HCT116 (cell line): ENCODE measurements at regions not wholly inside any gene's neighbourhood (a gene's known extent, or its start where the extent isn't known, plus 50 kb on each side); places are given as distances from the start of the nearest gene placed in this dataset.

ENCODE experiments used
- ATAC-seq: fragments of 200-7000 bp; cut with Tn5 transposase; 2 replicates; pipeline ENCODE4 v1.9.1; 2020; ENCODE audit warnings: mild to moderate bottlenecking, moderate library complexity
- BruUV-seq: library from RNA; stranded (reverse); fragments of 400-500 nt; replicated peaks from 2 replicates; lab custom pipeline; 2021; lab: Mats Ljungman, UMichigan
- CTCF ChIA-PET: fragments of 300-600 bp; sonication (Branson Sonifier 250); formaldehyde crosslinking; loops from one replicate; lab custom pipeline; 2021; ENCODE audit warnings: antibody characterized with exemption; lab: Charles Lee
- POLR2A ChIA-PET: fragments of 300-600, 350-600 bp; sonication (Branson Sonifier 250); formaldehyde crosslinking; loops from one replicate; lab custom pipeline; 2021; ENCODE audit warnings: antibody characterized with exemption; lab: Charles Lee
- RAD21 ChIA-PET, 2 experiments: fragments of 300-600 bp; sonication (Branson Sonifier 250); formaldehyde crosslinking; loops; one replicate each; lab custom pipeline; 2023; ENCODE audit warnings: low total read pairs in 2 of 2; ENCODE audit not compliant: uncharacterized antibody in 2 of 2, unreplicated experiment in 2 of 2, low non-redundant PET in 1 of 2; lab: Charles Lee
- DNase-seq: peaks from one replicate; pipeline ENCODE4 v3.0.0-alpha.2; 2010; ENCODE audit warnings: low read depth, low spot score
- H2AFZ ChIP-seq: fragments of 200-600 bp; shearing (Covaris generic), sonication (generic); 2 replicates; pipeline ENCODE4 v1.6.1; 2017; ENCODE audit warnings: low read depth, mixed run types, mixed read lengths, antibody characterized with exemption, low read length; ENCODE audit not compliant: poor library complexity, severe bottlenecking
- H3K27ac ChIP-seq: 2 replicates; pipeline ENCODE4 v1.5.1; 2012; ENCODE audit warnings: low read depth, low read length
- H3K27me3 ChIP-seq: fragments of 200-600 bp; sonication (generic); 2 replicates; pipeline ENCODE4 v1.6.1; 2016; ENCODE audit warnings: mixed run types, low read length, mixed read lengths; ENCODE audit not compliant: insufficient read depth
- H3K36me3 ChIP-seq, 2 experiments: fragments of 200-500 bp in 1 of 2; fragments of 200-600 bp in 1 of 2; sonication (Bioruptor generic) in 1 of 2; sonication (generic) in 1 of 2; 2 replicates each; pipeline versions ENCODE4 v1.5.1 to v1.6.1; 2014 to 2016; ENCODE audit warnings: low read length in 2 of 2, inconsistent platforms in 1 of 2, mixed read lengths in 1 of 2, mixed run types in 1 of 2; ENCODE audit not compliant: insufficient read depth in 2 of 2, control insufficient read depth in 1 of 2
- H3K4me1 ChIP-seq, 2 experiments: fragments of 200-600 bp in 1 of 2; sonication (generic) in 1 of 2; 2 replicates each; pipeline versions ENCODE4 v1.5.1 to v1.6.1; 2012 to 2017; ENCODE audit warnings: low read length in 2 of 2, inconsistent platforms in 1 of 2, mild to moderate bottlenecking in 1 of 2, mixed read lengths in 1 of 2, mixed run types in 1 of 2, moderate library complexity in 1 of 2; ENCODE audit not compliant: insufficient read depth in 2 of 2, control insufficient read depth in 1 of 2
- H3K4me2 ChIP-seq: fragments of 200-600 bp; sonication (generic); 2 replicates; pipeline ENCODE4 v1.6.1; 2017; ENCODE audit warnings: mixed run types, low read length, mixed read lengths
- H3K4me3 ChIP-seq, 2 experiments: fragments of 200-600 bp in 1 of 2; sonication (generic) in 1 of 2; replicated peaks in 1 of 2; 2 replicates each; pipeline ENCODE4 v1.5.1; 2011 to 2016; ENCODE audit warnings: low read length in 2 of 2, control low read depth in 1 of 2, low read depth in 1 of 2, mild to moderate bottlenecking in 1 of 2, mixed read lengths in 1 of 2, mixed run types in 1 of 2
- H3K79me2 ChIP-seq: fragments of 200-600 bp; sonication (generic); 2 replicates; pipeline ENCODE4 v1.6.1; 2017; ENCODE audit warnings: mild to moderate bottlenecking, mixed run types, low read length, moderate library complexity, mixed read lengths; ENCODE audit not compliant: insufficient read depth
- H3K9ac ChIP-seq: fragments of 200-600 bp; sonication (generic); 2 replicates; pipeline ENCODE4 v1.6.1; 2016; ENCODE audit warnings: low read length, mixed read lengths
- H3K9me2 ChIP-seq: fragments of 200-600 bp; sonication (generic), shearing (Covaris generic); 2 replicates; pipeline ENCODE4 v1.6.1; 2017; ENCODE audit warnings: mixed run types, mild to moderate bottlenecking, moderate library complexity; ENCODE audit not compliant: insufficient read depth
- H3K9me3 ChIP-seq, 2 experiments: fragments of 200-500 bp in 1 of 2; fragments of 200-600 bp in 1 of 2; sonication (Bioruptor generic) in 1 of 2; sonication (generic) in 1 of 2; 2 replicates each; pipeline ENCODE4 v1.6.1; 2014 to 2017; ENCODE audit warnings: low read length in 2 of 2, mixed read lengths in 2 of 2, inconsistent platforms in 1 of 2, low read depth in 1 of 2, mild to moderate bottlenecking in 1 of 2, mixed run types in 1 of 2, moderate library complexity in 1 of 2; ENCODE audit not compliant: control insufficient read depth in 1 of 2, insufficient read depth in 1 of 2
- H4K20me1 ChIP-seq: fragments of 200-600 bp; sonication (generic), shearing (Covaris generic); 2 replicates; pipeline ENCODE4 v1.6.1; 2017; ENCODE audit warnings: mixed run types, mild to moderate bottlenecking, moderate library complexity; ENCODE audit not compliant: insufficient read depth
- CTCF ChIP-seq, 3 experiments: fragments of 200-600 bp in 1 of 3; sonication (generic) in 1 of 3; IDR thresholded peaks in 2 of 3; conservative IDR thresholded peaks in 1 of 3; 2 replicates each; pipeline ENCODE4 v1.5.1; 2012 to 2017; ENCODE audit warnings: low read depth in 2 of 3, low read length in 2 of 3, antibody characterized with exemption in 1 of 3, borderline replicate concordance in 1 of 3, control low read depth in 1 of 3, mild to moderate bottlenecking in 1 of 3, mixed read lengths in 1 of 3, mixed run types in 1 of 3, moderate library complexity in 1 of 3; ENCODE audit not compliant: insufficient read depth in 1 of 3
- ELF1 ChIP-seq: IDR thresholded peaks from 2 replicates; pipeline ENCODE4 v1.6.1; 2012; ENCODE audit warnings: low read depth, borderline replicate concordance
- EZH2 ChIP-seq: fragments of 200-600 bp; sonication (generic); IDR thresholded peaks from 2 replicates; pipeline ENCODE4 v1.6.1; 2017; ENCODE audit warnings: antibody characterized with exemption, mixed run types
- JUND ChIP-seq: IDR thresholded peaks from 2 replicates; pipeline ENCODE4 v1.6.1; 2012
- POLR2A ChIP-seq: IDR thresholded peaks from 2 replicates; pipeline ENCODE4 v1.7.0; 2011; ENCODE audit warnings: borderline replicate concordance; ENCODE audit not compliant: insufficient read depth, insufficient read length; ENCODE audit errors: extremely low read depth
- POLR2AphosphoS5 ChIP-seq: IDR thresholded peaks from 2 replicates; pipeline ENCODE4 v1.6.1; 2011; ENCODE audit warnings: mild to moderate bottlenecking, low read depth, low read length, moderate library complexity
- RAD21 ChIP-seq: IDR thresholded peaks from 2 replicates; pipeline ENCODE4 v1.6.1; 2012; ENCODE audit warnings: low read depth, mild to moderate bottlenecking
- SIN3A ChIP-seq: IDR thresholded peaks from 2 replicates; pipeline ENCODE4 v1.6.1; 2012; ENCODE audit warnings: low read depth
- SP1 ChIP-seq: IDR thresholded peaks from 2 replicates; pipeline ENCODE4 v1.6.1; 2012; ENCODE audit warnings: low read depth
- TCF7L2 ChIP-seq: IDR thresholded peaks from 2 replicates; pipeline ENCODE4 v1.7.0; 2011; ENCODE audit warnings: borderline replicate concordance, inconsistent platforms; ENCODE audit not compliant: insufficient read depth, insufficient read length; ENCODE audit errors: extremely low read depth
- YY1 ChIP-seq: IDR thresholded peaks from 2 replicates; pipeline ENCODE4 v1.6.1; 2011; ENCODE audit warnings: low read length, low read depth, moderate library complexity, mild to moderate bottlenecking; ENCODE audit not compliant: insufficient replicate concordance; ENCODE audit errors: extremely low read depth
- ZFX ChIP-seq: fragments of 450-650 bp; IDR thresholded peaks from 2 replicates; pipeline ENCODE4 v1.6.1; 2017
- ZNF274 ChIP-seq: fragments of 200-500 bp; sonication (Bioruptor generic); IDR thresholded peaks from 2 replicates; pipeline ENCODE4 v1.6.1; 2014; ENCODE audit warnings: mild to moderate bottlenecking, low read depth, low read length, inconsistent platforms
- intact Hi-C: fragments of 100-400 bp; cut with micrococcal nuclease; formaldehyde crosslinking; loops from 2 replicates; pipeline ENCODE4 v1.10.0; 2022
- TF ChIP-seq, protein P1 (sequence below): IDR thresholded peaks from 2 replicates; pipeline ENCODE4 v1.6.1; 2012
- TF ChIP-seq, protein P2 (sequence below): IDR thresholded peaks from 2 replicates; pipeline ENCODE4 v1.6.1; 2012

GRCh38 chr1:188826800-188827199, 1650.9 kb downstream of the BRINP3 start:
- intact Hi-C loops = no loop called here
- no TSS peak for BruUV-seq
- no peaks in the 10 kb centered on the region for H3K36me3 ChIP-seq
- H3K9me2 ChIP-seq = no peaks in the 10 kb centered on the region; the same call in 1 of the 2 replicates
- no peaks in the 10 kb centered on the region for H3K4me1 ChIP-seq
- H3K79me2 ChIP-seq = no peaks in the 10 kb centered on the region
- DNase-seq (no peak), ATAC-seq (no peak)
- TF ChIP-seq TCF7L2 (no peak), EZH2 (no peak), CTCF (IDR thresholded peaks at IDR 0.05 in 2 of 3, conservative IDR thresholded peaks at IDR 0.05 in 1 of 3; ENCODE audit: borderline replicate concordance in 1 of 3, insufficient read depth in 1 of 3, low read depth in 2 of 3, low read length in 2 of 3) (no peak)
- TF ChIP-seq, protein P1, sequence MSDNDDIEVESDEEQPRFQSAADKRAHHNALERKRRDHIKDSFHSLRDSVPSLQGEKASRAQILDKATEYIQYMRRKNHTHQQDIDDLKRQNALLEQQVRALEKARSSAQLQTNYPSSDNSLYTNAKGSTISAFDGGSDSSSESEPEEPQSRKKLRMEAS = no peak
- TF ChIP-seq, protein P2, sequence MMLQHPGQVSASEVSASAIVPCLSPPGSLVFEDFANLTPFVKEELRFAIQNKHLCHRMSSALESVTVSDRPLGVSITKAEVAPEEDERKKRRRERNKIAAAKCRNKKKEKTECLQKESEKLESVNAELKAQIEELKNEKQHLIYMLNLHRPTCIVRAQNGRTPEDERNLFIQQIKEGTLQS = no peak
- ChIA-PET CTCF (no interaction called here), POLR2A (no interaction called here), RAD21 (no interaction called here)
- H3K4me2 ChIP-seq = no peak overlapping the region
- no peak overlapping the region for H2AFZ ChIP-seq
- no peak overlapping the region for H3K27ac ChIP-seq
- H3K27me3 ChIP-seq = no peaks in the 10 kb centered on the region
- no peak overlapping the region for H3K9ac ChIP-seq
- no peaks in the 10 kb centered on the region for H4K20me1 ChIP-seq
- no peak overlapping the region for H3K4me3 ChIP-seq
- H3K9me3 ChIP-seq = no peaks in the 10 kb centered on the region

- ChIA-PET CTCF (no interaction called here), POLR2A (no interaction called here), RAD21 (no interaction called here)
- Histone ChIP-seq H3K4me1 (no peaks in the 10 kb centered on the region), H3K4me3 (no peak overlapping the region), H3K9ac (no peak overlapping the region), H3K9me3 (no peaks in the 10 kb centered on the region), H3K36me3 (no peaks in the 10 kb centered on the region), H3K4me2 (no peak overlapping the region), H4K20me1 (no peaks in the 10 kb centered on the region), H3K27me3 (no peaks in the 10 kb centered on the region), H3K9me2 (no peaks in the 10 kb centered on the region; the same call in 1 of the 2 replicates), H3K79me2 (no peaks in the 10 kb centered on the region), H3K27ac (no peak overlapping the region), H2AFZ (no peak overlapping the region)
- DNase-seq (no peak), ATAC-seq (no peak)
- intact Hi-C loops = no loop called here
- BruUV-seq = no TSS peak
- TF ChIP-seq, protein P2 = no peak
- no peak for TF ChIP-seq SP1
- no peak for TF ChIP-seq SIN3A
- TF ChIP-seq RAD21 = no peak
- no peak for TF ChIP-seq ZFX
- no peak for TF ChIP-seq ZNF274
- no peak for TF ChIP-seq JUND
- no peak for TF ChIP-seq TCF7L2
- TF ChIP-seq CTCF (IDR thresholded peaks at IDR 0.05 in 2 of 3, conservative IDR thresholded peaks at IDR 0.05 in 1 of 3; ENCODE audit: borderline replicate concordance in 1 of 3, insufficient read depth in 1 of 3, low read depth in 2 of 3, low read length in 2 of 3) = no peak
- TF ChIP-seq, protein P1 = no peak
- no peak for TF ChIP-seq ELF1
- no peak for TF ChIP-seq YY1
- TF ChIP-seq POLR2A = no peak
- TF ChIP-seq POLR2AphosphoS5 = no peak
- no peak for TF ChIP-seq EZH2
These were observed 1650.3 kb downstream of the BRINP3 start for GRCh38 chr1:188827400-188827799.
